SU-DHL-6 (cell line): ENCODE measurements at regions not wholly inside any gene's neighbourhood (a gene's known extent, or its start where the extent isn't known, plus 50 kb on each side); places are given as distances from the start of the nearest gene placed in this dataset.
"Not testable (repeated sequence)": the region's sequence is repeated elsewhere in the genome, so short reads cannot be mapped to it uniquely, and the experiment has no call there.

Source experiments
- H2AFZ ChIP-seq: fragments of 200-600 bp; sonication (generic); 2 replicates; pipeline ENCODE4 v1.6.1; 2014; ENCODE audit warnings: low read depth, mild to moderate bottlenecking, moderate library complexity, mixed read lengths, antibody characterized with exemption, low read length; ENCODE audit not compliant: severe bottlenecking
- H3F3A ChIP-seq: fragments of 200-600 bp; shearing (Covaris generic); 2 replicates; pipeline ENCODE4 v1.6.0; 2016; ENCODE audit warnings: antibody characterized with exemption, mild to moderate bottlenecking; ENCODE audit not compliant: insufficient read depth
- H3K27ac ChIP-seq: fragments of 200-600 bp; sonication (generic); 2 replicates; pipeline ENCODE4 v1.5.1; 2016; ENCODE audit warnings: low read depth, mild to moderate bottlenecking, low read length, moderate library complexity, mixed read lengths
- H3K27me3 ChIP-seq: fragments of 200-600 bp; sonication (generic), shearing (Covaris generic); 2 replicates; pipeline ENCODE4 v1.6.0; 2014; ENCODE audit warnings: mild to moderate bottlenecking, low read length
- H3K36me3 ChIP-seq: fragments of 200-600 bp; sonication (generic); 2 replicates; pipeline ENCODE4 v1.6.1; 2014; ENCODE audit warnings: mild to moderate bottlenecking, low read length, mixed read lengths
- H3K4me2 ChIP-seq: fragments of 300-600, 200-600 bp; shearing (Covaris generic), sonication (generic); 2 replicates; pipeline ENCODE4 v1.6.0; 2014; ENCODE audit warnings: low read length, low read depth, mild to moderate bottlenecking; ENCODE audit not compliant: poor library complexity, severe bottlenecking
- H3K4me3 ChIP-seq: fragments of 200-600 bp; sonication (generic); 2 replicates; pipeline ENCODE4 v1.5.1; 2014; ENCODE audit warnings: antibody characterized with exemption, low read length, mild to moderate bottlenecking, mixed read lengths; ENCODE audit not compliant: insufficient read depth, poor library complexity, severe bottlenecking
- H3K79me2 ChIP-seq: fragments of 200-600 bp; sonication (generic); 2 replicates; pipeline ENCODE4 v1.6.1; 2014; ENCODE audit warnings: mild to moderate bottlenecking, low read length, moderate library complexity; ENCODE audit not compliant: insufficient read depth
- H3K9ac ChIP-seq: fragments of 200-600 bp; sonication (generic); 2 replicates; pipeline ENCODE4 v1.7.0; 2014; ENCODE audit warnings: mild to moderate bottlenecking, low read length
- H3K9me2 ChIP-seq: fragments of 200-600 bp; sonication (generic); replicated peaks from 2 replicates; pipeline ENCODE4 v1.6.1; 2014; ENCODE audit warnings: low read length; ENCODE audit not compliant: insufficient read depth
- H3K9me3 ChIP-seq: fragments of 200-600 bp; sonication (generic); 2 replicates; pipeline ENCODE4 v1.6.1; 2014; ENCODE audit warnings: low read length, mixed read lengths; ENCODE audit not compliant: insufficient read depth
- H4K20me1 ChIP-seq: fragments of 200-600 bp; sonication (generic); 2 replicates; pipeline ENCODE4 v1.6.1; 2014; ENCODE audit warnings: low read depth, mild to moderate bottlenecking, antibody characterized with exemption, low read length, moderate library complexity, mixed read lengths
- EZH2phosphoT487 ChIP-seq: fragments of 200-600 bp; sonication (generic), shearing (Covaris generic); conservative IDR thresholded peaks from 2 replicates; pipeline ENCODE4 v1.6.1; 2018; ENCODE audit warnings: mild to moderate bottlenecking, antibody characterized with exemption, low read length, moderate library complexity, mixed read lengths
- TF ChIP-seq, protein P1 (sequence below): fragments of 200-600 bp; sonication (generic); IDR thresholded peaks from one replicate; pipeline ENCODE4 v1.5.1; 2017; ENCODE audit warnings: antibody characterized with exemption, mild to moderate bottlenecking, low read length, moderate library complexity; ENCODE audit not compliant: insufficient read depth, poor library complexity, severe bottlenecking

DNA sequence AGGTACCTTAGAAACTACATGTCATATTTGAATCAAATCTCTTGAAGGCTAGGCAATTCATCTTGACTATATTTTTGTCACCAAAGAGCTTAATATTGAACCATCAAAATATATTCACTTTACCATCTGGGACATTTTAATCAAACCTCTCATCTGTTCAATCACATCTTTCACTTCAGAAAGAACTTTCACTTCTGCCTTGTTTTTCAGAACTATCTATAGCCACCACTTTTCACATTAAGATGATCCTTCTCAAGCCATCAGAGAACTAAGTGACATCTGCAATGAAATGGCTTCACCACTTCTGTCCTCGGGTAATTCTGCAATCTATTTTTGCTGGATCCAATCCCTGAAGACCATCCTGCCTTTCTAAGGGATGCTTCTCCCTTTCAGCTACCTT is 57.8 kb downstream of the OR2B2 start:
- Histone ChIP-seq H3K9ac (no peak overlapping the region), H4K20me1 (no peaks in the 10 kb centered on the region), H3K9me3 (no peaks in the 10 kb centered on the region), H3F3A (peaks cover 7% of the 10 kb centered on the region; the same call in 1 of the 2 replicates), H3K36me3 (peaks cover 5% of the 10 kb centered on the region; the same call in 1 of the 2 replicates), H3K4me2 (no peak overlapping the region), H2AFZ (no peak overlapping the region), H3K27me3 (no peaks in the 10 kb centered on the region), H3K79me2 (no peaks in the 10 kb centered on the region), H3K4me3 (no peak overlapping the region), H3K27ac (no peak overlapping the region), H3K9me2 (no peaks in the 10 kb centered on the region)
- TF ChIP-seq, protein P1, sequence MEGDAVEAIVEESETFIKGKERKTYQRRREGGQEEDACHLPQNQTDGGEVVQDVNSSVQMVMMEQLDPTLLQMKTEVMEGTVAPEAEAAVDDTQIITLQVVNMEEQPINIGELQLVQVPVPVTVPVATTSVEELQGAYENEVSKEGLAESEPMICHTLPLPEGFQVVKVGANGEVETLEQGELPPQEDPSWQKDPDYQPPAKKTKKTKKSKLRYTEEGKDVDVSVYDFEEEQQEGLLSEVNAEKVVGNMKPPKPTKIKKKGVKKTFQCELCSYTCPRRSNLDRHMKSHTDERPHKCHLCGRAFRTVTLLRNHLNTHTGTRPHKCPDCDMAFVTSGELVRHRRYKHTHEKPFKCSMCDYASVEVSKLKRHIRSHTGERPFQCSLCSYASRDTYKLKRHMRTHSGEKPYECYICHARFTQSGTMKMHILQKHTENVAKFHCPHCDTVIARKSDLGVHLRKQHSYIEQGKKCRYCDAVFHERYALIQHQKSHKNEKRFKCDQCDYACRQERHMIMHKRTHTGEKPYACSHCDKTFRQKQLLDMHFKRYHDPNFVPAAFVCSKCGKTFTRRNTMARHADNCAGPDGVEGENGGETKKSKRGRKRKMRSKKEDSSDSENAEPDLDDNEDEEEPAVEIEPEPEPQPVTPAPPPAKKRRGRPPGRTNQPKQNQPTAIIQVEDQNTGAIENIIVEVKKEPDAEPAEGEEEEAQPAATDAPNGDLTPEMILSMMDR: no peak
- no peak for TF ChIP-seq EZH2phosphoT487

DNA sequence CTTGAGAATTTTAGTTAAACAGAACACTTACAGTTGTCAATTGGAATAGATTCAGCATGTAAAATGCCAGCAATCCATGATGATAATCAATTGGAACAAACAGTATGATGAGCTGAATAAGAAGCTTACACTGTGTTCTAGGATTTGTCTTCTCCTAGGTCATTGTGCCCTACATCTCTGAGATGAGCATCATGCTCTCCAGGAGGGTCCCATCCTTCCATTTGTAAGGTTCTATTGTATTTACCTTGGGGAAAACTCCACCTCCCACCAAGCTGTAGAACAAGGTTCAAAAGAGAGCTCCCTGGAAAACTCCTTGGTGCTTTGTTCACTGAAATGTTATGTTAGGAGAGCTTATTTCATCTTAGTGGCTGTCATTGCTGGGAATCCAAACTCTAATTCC is 60.8 kb downstream of the OR2B2 start:
- Histone ChIP-seq H3K4me2 (no peak overlapping the region), H2AFZ (no peak overlapping the region)
- TF ChIP-seq, protein P1: no peak
- TF ChIP-seq EZH2phosphoT487: no peak

DNA sequence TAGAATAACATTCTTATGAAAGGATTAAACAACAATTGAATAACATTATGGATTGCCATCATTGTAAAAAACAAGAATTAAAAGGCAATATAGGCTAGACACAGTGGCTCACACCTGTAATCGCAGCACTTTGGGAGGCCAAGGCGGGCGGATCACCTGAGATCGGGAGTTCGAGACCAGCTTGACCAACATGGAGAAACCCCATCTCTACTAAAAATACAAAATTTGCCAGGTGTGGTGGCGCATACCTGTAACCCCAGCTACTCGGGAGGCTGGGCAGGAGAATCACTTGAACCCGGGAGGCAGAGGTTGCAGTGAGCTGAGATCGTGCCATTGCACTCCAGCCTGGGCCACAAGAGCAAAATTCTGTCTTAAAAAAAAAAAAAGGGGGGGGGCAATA is 63.2 kb downstream of the OR2B2 start:
- not testable (repeated sequence) for H4K20me1 ChIP-seq, H3K79me2 ChIP-seq, H3K27me3 ChIP-seq, H3K4me2 ChIP-seq, H3K27ac ChIP-seq, H3K9me2 ChIP-seq, H3K4me3 ChIP-seq, H3K9ac ChIP-seq, H3F3A ChIP-seq, H2AFZ ChIP-seq, H3K9me3 ChIP-seq
- H3K36me3 ChIP-seq: peaks cover 14% of the 10 kb centered on the region

More for the DNA sequence above, 60.8 kb downstream of the OR2B2 start:
- H3K79me2 ChIP-seq: no peaks in the 10 kb centered on the region
- no peaks in the 10 kb centered on the region for H3K27me3 ChIP-seq
- no peaks in the 10 kb centered on the region for H3K9me3 ChIP-seq
- H3K36me3 ChIP-seq: peaks cover 5% of the 10 kb centered on the region
- no peak overlapping the region for H3K9ac ChIP-seq
- H3F3A ChIP-seq: 0 out of 2 replicates have a peak, but pooled peaks cover 3% of the 10 kb centered on the region
- no peak overlapping the region for H3K4me3 ChIP-seq
- no peak overlapping the region for H3K27ac ChIP-seq
- H4K20me1 ChIP-seq: no peaks in the 10 kb centered on the region
- H3K9me2 ChIP-seq: no peaks in the 10 kb centered on the region

DNA sequence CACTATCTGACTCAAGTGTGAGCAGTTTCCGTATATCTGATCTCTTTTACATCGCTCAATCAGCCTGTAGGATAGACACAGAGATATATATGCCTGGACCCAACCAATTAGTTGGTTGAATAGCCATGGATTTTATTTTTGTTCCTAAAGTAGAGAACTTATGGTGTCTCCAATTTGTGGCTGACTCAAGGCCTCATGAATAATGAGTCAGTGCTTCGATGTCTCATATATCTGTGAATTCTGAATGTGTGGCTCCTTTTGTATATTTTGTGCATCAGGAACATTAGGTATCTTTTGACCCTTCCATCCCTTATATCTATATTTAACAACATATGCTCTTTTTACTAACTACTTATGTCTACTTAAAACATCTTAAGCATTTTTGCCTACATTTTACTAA is 64.5 kb downstream of the OR2B2 start:
- H3K36me3 ChIP-seq: peaks cover 14% of the 10 kb centered on the region
- no peak overlapping the region for H3K4me3 ChIP-seq
- no peak overlapping the region for H3K4me2 ChIP-seq
- no peak overlapping the region for H3K27ac ChIP-seq
- no peaks in the 10 kb centered on the region for H4K20me1 ChIP-seq
- H3F3A ChIP-seq: 0 out of 2 replicates have a peak, but pooled peaks cover 3% of the 10 kb centered on the region
- no peaks in the 10 kb centered on the region for H3K9me2 ChIP-seq
- no peak overlapping the region for H2AFZ ChIP-seq
- no peak overlapping the region for H3K9ac ChIP-seq
- H3K9me3 ChIP-seq: no peaks in the 10 kb centered on the region
- H3K79me2 ChIP-seq: no peaks in the 10 kb centered on the region
- no peak for TF ChIP-seq EZH2phosphoT487
- TF ChIP-seq, protein P1: no peak
- no peaks in the 10 kb centered on the region for H3K27me3 ChIP-seq
